Superior temporal gyrus (tissue), 1 donor: ENCODE measurements at regions not wholly inside any gene's neighbourhood (a gene's known extent, or its start where the extent isn't known, plus 50 kb on each side); places are given as distances from the start of the nearest gene placed in this dataset.
"Not testable (repeated sequence)": the region's sequence is repeated elsewhere in the genome, so short reads cannot be mapped to it uniquely, and the experiment has no call there.

Source experiments
- DNase-seq: peaks from one replicate; pipeline ENCODE4 v3.0.0-alpha.2; 2016; ENCODE audit errors: extremely low spot score

- no peak for DNase-seq
These were observed 179.0 kb upstream of the CDH9 start for GRCh38 chr5:27217155-27217956.

- peak; percentile 45 for DNase-seq
These were observed 178.1 kb upstream of the CDH9 start for GRCh38 chr5:27216367-27216950.

- DNase-seq: no peak
These were observed 169.7 kb upstream of the CDH9 start for GRCh38 chr5:27208051-27208450.

GRCh38 chr5:27191786-27192510, 153.6 kb upstream of the CDH9 start:
- DNase-seq: no peak

- no peak for DNase-seq
These were observed 134.3 kb upstream of the CDH9 start for GRCh38 chr5:27172693-27173092.

GRCh38 chr5:27171761-27172261, 133.4 kb upstream of the CDH9 start:
- DNase-seq: no peak

- no peak for DNase-seq
These were observed 120.4 kb upstream of the CDH9 start for GRCh38 chr5:27158775-27159174.

GRCh38 chr5:27158171-27158570, 119.8 kb upstream of the CDH9 start:
- DNase-seq: no peak

- DNase-seq: no peak
These were observed 106.1 kb upstream of the CDH9 start for GRCh38 chr5:27144456-27144855.

- DNase-seq: no peak
These were observed 102.4 kb upstream of the CDH9 start for GRCh38 chr5:27140831-27141230.

- no peak for DNase-seq
These were observed 92.2 kb upstream of the CDH9 start for GRCh38 chr5:27130587-27130986.

- no peak for DNase-seq
These were observed 91.5 kb upstream of the CDH9 start for GRCh38 chr5:27129926-27130325.

GRCh38 chr5:27125856-27126255, 87.5 kb upstream of the CDH9 start:
- DNase-seq: no peak

GRCh38 chr5:27124590-27124989, 86.2 kb upstream of the CDH9 start:
- DNase-seq: no peak

- not testable (repeated sequence) for DNase-seq
These were observed 81.4 kb upstream of the CDH9 start for GRCh38 chr5:27119736-27120321.

- DNase-seq: no peak
These were observed 65.1 kb upstream of the CDH9 start for GRCh38 chr5:27103486-27103885.

GRCh38 chr5:27095761-27096160, 57.4 kb upstream of the CDH9 start:
- not testable (repeated sequence) for DNase-seq

GRCh38 chr5:27093279-27093678, 54.9 kb upstream of the CDH9 start:
- no peak for DNase-seq

GRCh38 chr5:27091858-27092257, 53.5 kb upstream of the CDH9 start:
- DNase-seq: no peak

GRCh38 chr5:27088822-27089221, 50.4 kb upstream of the CDH9 start:
- not testable (repeated sequence) for DNase-seq
